Large intestine (tissue), 3 donors: ENCODE measurements at regions not wholly inside any gene's neighbourhood (a gene's known extent, or its start where the extent isn't known, plus 50 kb on each side); places are given as distances from the start of the nearest gene placed in this dataset.

Experiments
- DNase-seq, 2 donors: peaks; one replicate each; pipeline versions ENCODE4 v3.0.0 to v3.0.0-alpha.2; 2013
- H3K27ac ChIP-seq: one replicate; pipeline ENCODE4 v1.5.1; 2013; ENCODE audit warnings: low read length
- H3K27me3 ChIP-seq: 2 replicates; pipeline ENCODE4 v1.6.1; 2013; ENCODE audit warnings: low read length; ENCODE audit not compliant: control insufficient read depth, insufficient read depth
- H3K36me3 ChIP-seq: 2 replicates; pipeline ENCODE4 v1.6.1; 2013; ENCODE audit warnings: low read length; ENCODE audit not compliant: control insufficient read depth, insufficient read depth
- H3K4me1 ChIP-seq: one replicate; pipeline ENCODE4 v1.6.1; 2013; ENCODE audit warnings: low read length; ENCODE audit not compliant: control insufficient read depth, insufficient read depth
- H3K4me3 ChIP-seq: one replicate; pipeline ENCODE4 v1.5.1; 2013; ENCODE audit warnings: low read length
- H3K9me3 ChIP-seq: one replicate; pipeline ENCODE4 v1.6.1; 2013; ENCODE audit warnings: mild to moderate bottlenecking, low read depth, low read length, moderate library complexity; ENCODE audit not compliant: control insufficient read depth
- WGBS: methylation state at CpG from one replicate; pipeline ENCODE4 v1.1.5; 2013; ENCODE audit warnings: low lambda C conversion rate; ENCODE audit not compliant: insufficient coverage; 5-methylcytosine and 5-hydroxymethylcytosine counted together

DNA sequence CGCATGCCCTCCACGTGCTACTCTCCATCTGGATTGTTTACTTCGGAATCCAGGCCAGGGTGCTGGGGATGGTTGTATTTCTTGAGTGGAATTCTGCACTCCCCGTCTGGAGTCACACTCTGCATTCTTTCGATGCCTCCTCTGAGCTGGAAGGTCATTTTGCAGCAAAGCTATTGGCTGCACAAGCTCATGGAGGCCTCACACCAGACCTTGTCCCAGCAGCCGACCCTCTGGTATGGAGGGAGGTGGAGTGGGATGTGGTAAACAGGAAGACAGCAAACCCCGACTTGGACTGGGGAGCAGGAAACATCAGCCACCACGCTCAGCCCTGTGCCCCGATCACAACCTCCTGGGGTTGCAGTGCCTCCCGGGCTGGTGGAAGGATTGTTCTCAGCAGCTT lies 225.3 kb upstream of the LNX1 start:
- WGBS: no CpG with 5 or more reads among the region's 10 CpGs
- Histone ChIP-seq H3K9me3 (no peaks in the 10 kb centered on the region), H3K36me3 (no peaks in the 10 kb centered on the region), H3K27ac (no peak overlapping the region), H3K4me3 (no peak overlapping the region), H3K4me1 (no peaks in the 10 kb centered on the region), H3K27me3 (no peaks in the 10 kb centered on the region)
- DNase-seq: no peak

DNA sequence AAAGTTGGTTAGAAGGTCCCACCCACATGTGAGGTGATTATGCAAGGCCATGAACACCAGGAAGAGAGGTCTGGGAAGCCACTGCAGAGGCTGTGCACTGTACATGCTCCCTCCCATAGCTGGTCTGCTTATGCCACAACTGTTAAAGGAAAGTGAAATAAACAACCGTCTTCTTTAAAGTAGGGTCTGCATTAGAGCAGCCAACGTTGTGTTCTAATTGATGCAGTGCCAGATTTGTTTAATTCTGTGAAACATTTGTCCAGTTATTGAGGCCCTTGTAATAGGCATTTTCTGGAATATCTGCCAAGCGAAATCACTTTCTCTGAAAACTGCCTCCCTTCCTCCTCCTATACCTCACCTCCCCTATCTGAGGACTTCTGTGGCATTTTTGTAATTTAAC lies 224.0 kb upstream of the LNX1 start:
- WGBS: no CpG with 5 or more reads among the region's 3 CpGs
- H3K4me1 ChIP-seq: no peaks in the 10 kb centered on the region
- no peaks in the 10 kb centered on the region for H3K27me3 ChIP-seq
- H3K27ac ChIP-seq: no peak overlapping the region
- H3K9me3 ChIP-seq: no peaks in the 10 kb centered on the region
- H3K4me3 ChIP-seq: no peak overlapping the region
- no peak for DNase-seq
- no peaks in the 10 kb centered on the region for H3K36me3 ChIP-seq

DNA sequence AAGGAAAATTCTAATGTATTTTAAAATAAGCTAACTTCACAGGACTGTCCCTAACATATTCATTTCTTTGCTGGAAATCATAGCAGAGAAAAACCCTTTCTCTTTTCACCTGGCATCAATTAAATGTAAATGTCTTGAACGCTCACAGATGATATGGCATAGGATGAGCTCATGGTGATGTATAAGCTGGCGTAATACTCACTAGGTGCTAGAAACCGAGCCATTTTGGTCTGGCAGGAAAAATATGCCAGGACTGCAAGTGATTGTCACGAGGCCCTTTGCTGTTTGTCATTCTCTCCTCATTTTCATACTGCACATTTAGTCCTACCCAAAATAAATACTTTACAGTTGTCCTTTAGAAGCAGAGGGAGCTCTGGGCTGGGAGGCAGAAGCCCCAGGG lies 222.7 kb upstream of the LNX1 start:
- no peaks in the 10 kb centered on the region for H3K9me3 ChIP-seq
- no peak overlapping the region for H3K27ac ChIP-seq
- H3K27me3 ChIP-seq: no peaks in the 10 kb centered on the region
- no peak overlapping the region for H3K4me3 ChIP-seq
- H3K36me3 ChIP-seq: no peaks in the 10 kb centered on the region
- no peak for DNase-seq
- no peaks in the 10 kb centered on the region for H3K4me1 ChIP-seq
- no CpG with 5 or more reads among the region's 4 CpGs for WGBS

DNA sequence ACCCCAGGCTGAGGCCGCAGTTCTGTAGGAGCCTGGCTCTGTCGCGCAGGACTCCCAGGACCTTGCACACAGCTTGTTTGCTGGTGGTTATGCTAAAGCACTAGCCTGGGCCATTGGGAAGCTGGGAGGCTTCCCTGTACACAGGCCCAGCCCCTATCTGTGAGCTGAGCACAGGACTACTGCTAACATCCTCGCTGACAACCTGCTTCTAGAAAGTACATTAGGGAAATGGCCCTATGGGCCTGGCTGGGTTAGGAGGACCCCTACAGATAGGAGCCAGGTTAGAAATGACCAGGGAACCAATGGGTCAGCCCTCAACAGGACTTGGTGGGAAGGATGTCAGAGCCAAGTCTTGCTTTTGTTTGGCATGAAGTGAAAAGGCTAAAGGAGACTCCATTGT lies 219.4 kb upstream of the LNX1 start:
- Histone ChIP-seq H3K36me3 (no peaks in the 10 kb centered on the region), H3K27ac (no peak overlapping the region), H3K4me3 (no peak overlapping the region), H3K27me3 (no peaks in the 10 kb centered on the region), H3K4me1 (no peaks in the 10 kb centered on the region), H3K9me3 (no peaks in the 10 kb centered on the region)
- DNase-seq: no peak
- no CpG with 5 or more reads among the region's 4 CpGs for WGBS

DNA sequence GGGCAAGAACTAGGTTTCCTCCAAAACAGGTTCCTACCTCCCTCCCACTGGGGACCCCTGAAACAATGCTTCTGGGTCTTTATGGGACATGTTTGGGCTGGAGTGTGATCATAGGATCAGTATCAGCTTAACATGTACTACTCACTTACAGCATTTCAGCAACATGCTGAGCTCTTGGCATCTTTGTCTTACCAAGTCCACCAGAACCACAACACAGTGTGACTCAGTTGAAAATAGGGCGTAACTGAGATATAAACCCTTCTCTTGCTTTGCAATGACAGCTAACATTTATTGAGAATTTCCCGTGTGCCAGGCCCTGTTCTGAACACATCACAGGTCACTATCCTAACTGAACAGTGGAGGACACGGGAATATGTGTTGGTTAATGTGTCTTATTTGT lies 218.5 kb upstream of the LNX1 start:
- no peak for DNase-seq
- Histone ChIP-seq H3K36me3 (no peaks in the 10 kb centered on the region), H3K4me3 (no peak overlapping the region), H3K27ac (no peak overlapping the region), H3K27me3 (no peaks in the 10 kb centered on the region), H3K9me3 (no peaks in the 10 kb centered on the region), H3K4me1 (no peaks in the 10 kb centered on the region)
- WGBS: no CpG with 5 or more reads among the region's 3 CpGs

DNA sequence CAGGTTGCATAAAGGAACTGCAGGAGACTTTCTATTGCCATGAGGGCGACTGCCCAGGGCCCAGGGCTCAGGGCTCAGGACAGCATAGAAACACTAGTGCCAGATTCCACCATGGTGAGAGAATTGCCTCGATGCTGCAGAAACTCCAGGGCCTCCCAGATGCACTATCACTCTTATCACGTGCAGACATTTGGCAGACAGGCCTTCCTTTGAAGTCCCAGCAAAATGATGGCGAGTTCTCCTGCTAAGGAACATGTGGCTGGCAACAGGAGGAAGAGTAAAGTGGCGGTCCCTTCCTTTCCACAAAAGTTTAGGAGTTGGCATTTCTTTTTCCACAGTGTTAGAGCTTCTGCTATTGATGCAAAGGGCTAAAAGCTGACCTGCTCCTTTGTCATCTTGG lies 214.0 kb upstream of the LNX1 start:
- 20% methylated on average over 1 of the region's 5 CpGs for WGBS
- no peak overlapping the region for H3K4me3 ChIP-seq
- no peak for DNase-seq
- H3K4me1 ChIP-seq: no peaks in the 10 kb centered on the region
- H3K36me3 ChIP-seq: no peaks in the 10 kb centered on the region
- H3K9me3 ChIP-seq: no peaks in the 10 kb centered on the region
- no peaks in the 10 kb centered on the region for H3K27me3 ChIP-seq
- no peak overlapping the region for H3K27ac ChIP-seq

DNA sequence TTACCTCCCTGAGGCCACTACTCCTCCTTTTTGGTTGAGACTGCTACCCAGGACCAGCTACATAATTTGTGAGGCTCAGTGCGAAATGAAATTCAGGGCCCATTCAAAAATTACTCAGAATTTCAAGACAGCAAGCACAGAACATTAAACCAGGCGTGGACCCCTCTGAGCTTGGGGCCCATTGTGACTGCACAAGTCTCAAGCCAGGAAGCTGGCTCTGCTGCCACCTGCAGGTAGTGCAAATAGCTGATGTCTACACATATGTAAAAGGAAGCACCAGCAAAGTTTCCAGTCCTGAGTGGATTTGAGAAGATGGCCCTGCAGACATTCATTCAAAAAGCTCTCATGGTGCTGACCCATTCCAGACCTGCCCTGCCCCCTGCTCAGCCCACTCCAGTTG lies 213.4 kb upstream of the LNX1 start:
- Histone ChIP-seq H3K27ac (no peak overlapping the region), H3K4me1 (no peaks in the 10 kb centered on the region), H3K36me3 (no peaks in the 10 kb centered on the region), H3K9me3 (no peaks in the 10 kb centered on the region), H3K27me3 (no peaks in the 10 kb centered on the region), H3K4me3 (no peak overlapping the region)
- DNase-seq: peak; percentile 11 to 35
- whole genome bisulfite sequencing: no CpG with 5 or more reads among the region's 2 CpGs

DNA sequence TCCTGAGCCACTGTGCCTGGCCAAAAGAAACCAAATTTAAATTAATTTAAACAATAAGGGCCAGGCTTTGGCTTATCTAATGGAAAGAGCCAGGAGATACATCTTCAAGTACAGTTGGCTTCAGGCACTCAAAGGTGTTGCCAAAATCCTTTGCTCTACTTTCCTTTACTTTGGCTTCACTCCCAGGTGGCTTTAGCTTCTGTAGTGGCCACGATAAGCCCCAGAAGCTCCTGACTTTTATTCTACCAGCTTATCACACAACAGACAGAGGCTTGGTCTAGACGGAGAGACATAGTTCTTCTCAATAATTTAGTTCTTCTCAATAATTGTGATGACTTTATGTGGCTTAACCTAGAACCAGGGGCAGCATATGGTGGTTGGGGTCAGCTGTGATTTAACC lies 211.2 kb upstream of the LNX1 start:
- Histone ChIP-seq H3K4me1 (no peaks in the 10 kb centered on the region), H3K27me3 (no peaks in the 10 kb centered on the region), H3K9me3 (no peaks in the 10 kb centered on the region), H3K27ac (no peak overlapping the region), H3K4me3 (no peak overlapping the region), H3K36me3 (no peaks in the 10 kb centered on the region)
- 100% methylated on average over 1 of the region's 2 CpGs for WGBS
- no peak for DNase-seq

DNA sequence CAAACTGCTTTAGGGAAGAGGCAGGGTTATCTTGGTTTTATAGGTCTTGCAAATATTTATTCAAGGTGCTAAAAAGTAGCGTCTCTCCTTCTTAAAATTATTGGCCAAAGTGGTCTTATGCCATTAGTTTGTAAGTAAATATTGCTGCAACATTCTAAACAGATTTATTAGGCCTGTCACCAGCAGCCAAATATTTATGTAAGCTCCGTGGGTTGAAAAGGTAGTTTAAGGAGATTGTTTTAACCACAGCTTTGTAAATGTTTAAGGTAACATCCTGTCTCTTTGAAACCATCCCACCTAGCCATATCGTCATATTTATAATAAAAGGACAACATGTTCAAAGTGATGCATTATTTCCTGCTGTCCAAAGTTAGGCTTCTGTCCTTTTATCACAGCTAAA lies 210.1 kb upstream of the LNX1 start:
- no peak overlapping the region for H3K27ac ChIP-seq
- H3K36me3 ChIP-seq: no peaks in the 10 kb centered on the region
- DNase-seq: no peak
- H3K9me3 ChIP-seq: no peaks in the 10 kb centered on the region
- WGBS: 32% methylated on average over 2 of the region's 3 CpGs
- H3K4me3 ChIP-seq: no peak overlapping the region
- no peaks in the 10 kb centered on the region for H3K27me3 ChIP-seq
- no peaks in the 10 kb centered on the region for H3K4me1 ChIP-seq

DNA sequence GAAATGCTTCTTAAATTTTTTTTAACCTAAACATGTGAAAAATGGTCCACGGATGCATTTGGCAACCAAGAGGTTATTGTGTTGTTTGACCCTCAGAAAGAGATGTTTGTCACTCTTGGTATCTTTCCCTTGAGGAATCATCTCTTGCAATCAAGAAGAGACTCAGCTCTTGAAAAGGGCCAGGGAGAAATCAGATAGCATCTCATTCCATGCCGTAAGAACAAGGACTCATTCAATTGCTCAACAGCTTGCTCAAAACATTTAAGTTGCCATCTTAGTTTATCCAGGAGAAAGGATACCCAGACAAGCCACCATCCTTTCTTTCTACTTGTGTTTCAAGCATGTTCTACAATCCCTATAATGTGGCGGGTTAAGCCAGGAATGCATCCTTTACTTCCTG lies 209.5 kb upstream of the LNX1 start:
- WGBS: no CpG with 5 or more reads among the region's 3 CpGs
- Histone ChIP-seq H3K27ac (no peak overlapping the region), H3K4me1 (no peaks in the 10 kb centered on the region), H3K4me3 (no peak overlapping the region), H3K36me3 (no peaks in the 10 kb centered on the region), H3K9me3 (no peaks in the 10 kb centered on the region), H3K27me3 (no peaks in the 10 kb centered on the region)
- DNase-seq: no peak

DNA sequence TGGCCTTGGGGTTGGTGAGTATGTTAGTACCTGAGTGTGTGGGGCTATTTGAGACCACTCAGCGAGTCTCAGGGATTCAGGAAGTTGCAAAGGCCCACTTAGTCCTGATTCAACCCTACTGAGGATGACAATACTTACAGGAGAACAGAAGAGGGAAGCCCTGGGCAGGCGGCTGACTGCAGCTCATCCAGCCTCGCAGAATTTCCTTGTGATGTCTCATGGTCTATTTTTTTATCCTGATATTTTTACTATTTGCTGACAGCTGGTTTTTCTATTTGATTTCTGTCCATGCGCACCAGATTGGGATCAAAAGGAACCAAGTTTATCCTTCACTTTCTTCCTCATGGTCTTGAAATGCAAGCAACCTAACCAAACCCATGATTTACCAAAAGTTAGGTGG lies 201.8 kb upstream of the LNX1 start:
- Histone ChIP-seq H3K4me1 (no peaks in the 10 kb centered on the region), H3K27me3 (no peaks in the 10 kb centered on the region), H3K36me3 (no peaks in the 10 kb centered on the region), H3K9me3 (no peaks in the 10 kb centered on the region), H3K27ac (no peak overlapping the region), H3K4me3 (no peak overlapping the region)
- DNase-seq: no peak
- WGBS: 100% methylated on average over 1 of the region's 4 CpGs
